GM18507 (cell line): ENCODE measurements at regions not wholly inside any gene's neighbourhood (a gene's known extent, or its start where the extent isn't known, plus 50 kb on each side); places are given as distances from the start of the nearest gene placed in this dataset.

Experiments
- DNase-seq: peaks from one replicate; pipeline ENCODE4 v3.0.0; 2011; ENCODE audit warnings: low read depth; ENCODE audit not compliant: insufficient read length; ENCODE audit errors: extremely low spot score
- FAIRE-seq: peaks from 2 replicates; lab custom pipeline; 2011; peaks lifted over from hg19 to GRCh38; lab: Jason Lieb, UNC

DNA sequence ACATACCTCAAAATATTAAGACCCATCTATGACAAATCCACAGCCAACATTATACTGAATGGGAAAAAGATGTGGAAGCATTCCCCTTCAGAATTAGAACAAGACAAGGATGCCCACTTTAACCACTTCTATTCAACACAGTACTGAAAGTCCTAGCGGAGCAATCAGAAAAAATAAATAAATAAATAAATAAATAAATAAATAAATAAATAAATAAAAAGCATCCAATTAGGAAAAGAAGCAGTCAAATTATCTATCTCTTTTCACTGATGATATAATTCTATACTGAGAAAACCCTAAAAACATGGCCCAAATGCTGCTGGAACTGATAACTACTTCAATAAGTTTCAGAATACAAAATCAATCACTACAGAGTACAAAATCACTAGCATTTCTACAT is 67.5 kb downstream of the PRR32 start:
- FAIRE-seq: no peak
- DNase-seq: no peak

DNA sequence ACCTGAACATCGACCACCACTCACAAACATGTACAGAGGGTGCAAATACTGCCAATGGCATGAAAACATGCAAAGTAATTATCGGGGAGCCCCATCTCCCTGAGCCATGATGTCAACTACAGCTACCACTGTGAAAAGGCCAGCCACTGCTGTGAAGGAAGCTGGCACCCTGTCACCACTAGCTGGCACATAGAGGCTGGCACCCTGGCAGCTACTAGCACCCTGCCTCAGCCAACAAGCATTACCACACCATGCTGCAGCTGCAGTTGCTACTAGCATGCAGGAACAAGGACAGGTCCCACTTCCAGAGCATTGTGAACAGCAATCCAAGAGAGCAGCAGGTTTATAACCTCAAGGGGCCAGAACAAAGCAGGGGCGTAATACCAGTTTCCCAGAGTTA is 81.4 kb downstream of the PRR32 start:
- DNase-seq (no peak), FAIRE-seq (no peak)

DNA sequence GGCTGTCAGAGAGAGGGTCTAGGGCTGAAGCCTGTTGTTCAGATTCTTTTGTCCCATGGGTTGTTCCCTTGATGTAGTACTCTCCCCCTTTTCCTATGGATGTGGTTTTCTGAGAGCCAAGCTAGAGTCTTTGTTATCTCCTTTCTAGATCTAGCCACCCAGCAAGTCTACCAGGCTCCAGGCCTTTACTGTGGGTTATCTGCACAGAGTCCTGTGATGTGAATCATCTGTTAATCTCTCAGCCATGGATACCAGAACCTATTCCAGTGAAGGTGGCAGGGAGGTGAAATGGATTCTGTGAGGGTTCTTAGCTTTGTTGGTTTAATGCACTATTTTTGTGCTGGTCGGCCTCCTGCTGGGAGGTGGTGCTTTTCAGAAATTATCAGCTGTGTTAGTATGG is 109.5 kb downstream of the PRR32 start:
- DNase-seq (no peak), FAIRE-seq (no peak)

DNA sequence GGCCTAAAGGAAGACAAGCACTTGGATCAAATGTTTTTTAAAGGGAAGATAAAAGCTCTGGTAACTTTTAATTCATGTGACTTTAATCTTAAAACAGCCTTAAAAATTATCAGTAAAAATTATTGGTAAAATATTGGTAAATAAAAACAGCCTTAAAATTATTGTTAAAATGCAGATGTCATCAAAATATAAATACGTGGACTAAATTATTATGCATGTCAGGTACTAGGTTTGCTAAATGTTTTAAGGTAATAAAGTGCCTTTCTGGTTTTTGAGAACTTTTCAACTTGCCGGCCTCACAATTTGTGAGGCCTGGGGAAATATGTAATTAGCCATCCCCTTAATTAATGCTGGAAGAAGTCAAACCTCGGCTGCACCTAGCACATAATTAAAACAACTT is 147.7 kb downstream of the PRR32 start:
- FAIRE-seq: no peak
- DNase-seq: no peak

DNA sequence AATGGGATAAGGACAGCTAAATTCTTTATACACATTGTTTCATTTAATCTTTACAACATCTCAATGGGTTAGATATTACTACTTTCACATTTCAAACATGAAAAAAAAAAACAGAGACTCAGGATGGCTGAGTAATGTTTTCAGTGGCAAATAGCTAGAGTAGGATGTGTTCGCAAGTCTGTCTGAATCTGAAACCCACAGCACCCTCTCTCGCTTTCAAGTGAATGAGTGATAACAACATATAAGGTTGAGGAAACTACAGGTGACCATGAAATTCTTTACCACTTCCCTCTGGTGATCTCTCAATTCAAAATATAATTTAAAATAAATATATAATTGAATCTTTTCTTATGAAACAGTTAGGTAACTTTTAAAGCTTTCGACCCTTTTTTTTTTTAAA is 162.6 kb downstream of the PRR32 start:
- no peak for FAIRE-seq
- DNase-seq: no peak

DNA sequence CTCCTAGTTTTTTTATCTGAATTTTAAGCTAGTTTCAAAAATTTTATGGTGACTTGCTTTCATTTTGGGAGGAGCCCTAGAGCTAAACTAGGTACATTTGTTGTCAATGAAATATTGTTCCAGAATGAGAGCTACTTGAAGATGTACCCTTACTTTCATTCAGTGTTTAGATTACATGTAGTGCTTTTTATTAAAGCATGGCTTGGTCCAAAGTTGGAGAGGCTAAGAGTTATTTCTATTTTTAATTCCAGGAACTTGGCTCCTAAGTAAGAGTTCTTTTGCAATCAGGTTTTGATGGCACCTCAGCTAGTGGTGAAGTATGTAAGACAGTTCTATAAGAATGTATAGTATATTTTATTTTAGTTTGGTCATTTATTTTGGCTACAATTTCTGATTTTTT is 165.5 kb downstream of the PRR32 start:
- no peak for DNase-seq
- FAIRE-seq: no peak

DNA sequence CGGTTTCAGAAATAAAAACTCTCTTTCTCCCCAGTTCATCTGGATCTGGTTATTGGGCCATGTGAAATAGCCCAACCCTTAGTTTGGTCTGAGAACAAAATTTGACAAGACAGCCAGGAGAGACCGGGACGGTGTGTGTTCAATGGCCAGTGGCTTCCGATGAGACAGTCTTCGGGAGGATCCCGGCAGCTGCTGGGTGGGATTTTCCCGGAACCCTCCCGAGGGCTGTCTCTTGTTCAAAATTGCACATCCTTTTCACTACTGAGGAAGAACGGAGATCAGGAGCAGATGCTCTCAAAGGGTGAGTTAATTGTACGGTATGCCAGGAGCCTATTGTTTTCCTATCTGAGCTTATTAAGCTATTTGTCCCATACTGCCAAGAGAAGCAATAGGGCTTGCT is 166.5 kb downstream of the PRR32 start:
- no peak for FAIRE-seq

DNA sequence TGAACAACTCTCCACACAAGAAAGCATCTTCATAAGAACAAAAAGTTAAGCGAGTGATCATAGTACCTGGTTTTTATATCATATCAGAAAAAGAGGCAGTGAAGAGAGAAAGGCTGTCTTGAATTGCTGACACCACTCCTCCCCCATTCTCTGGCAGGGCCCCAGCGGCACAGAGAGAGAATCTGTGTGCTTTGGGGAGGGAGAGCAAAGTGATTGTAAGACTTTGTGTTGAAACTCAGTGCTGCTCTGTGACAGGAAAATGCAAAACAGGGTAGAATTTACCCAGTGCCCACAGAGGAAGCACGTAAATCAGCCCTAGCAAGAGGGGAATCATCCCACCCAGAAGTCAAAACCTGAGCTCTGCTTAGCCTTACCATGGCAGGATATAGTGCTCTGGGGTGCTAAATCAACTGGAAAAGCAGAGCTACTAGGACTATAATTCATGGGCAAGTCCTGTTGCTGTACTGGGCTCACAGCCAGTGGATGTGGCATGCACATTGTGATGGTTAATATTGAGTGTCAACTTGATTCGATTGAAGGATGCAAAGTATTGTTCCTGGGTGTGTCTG is 174.6 kb downstream of the PRR32 start:
- FAIRE-seq: no peak
- DNase-seq: no peak

More for the DNA sequence above, 166.5 kb downstream of the PRR32 start:
- no peak for DNase-seq

DNA sequence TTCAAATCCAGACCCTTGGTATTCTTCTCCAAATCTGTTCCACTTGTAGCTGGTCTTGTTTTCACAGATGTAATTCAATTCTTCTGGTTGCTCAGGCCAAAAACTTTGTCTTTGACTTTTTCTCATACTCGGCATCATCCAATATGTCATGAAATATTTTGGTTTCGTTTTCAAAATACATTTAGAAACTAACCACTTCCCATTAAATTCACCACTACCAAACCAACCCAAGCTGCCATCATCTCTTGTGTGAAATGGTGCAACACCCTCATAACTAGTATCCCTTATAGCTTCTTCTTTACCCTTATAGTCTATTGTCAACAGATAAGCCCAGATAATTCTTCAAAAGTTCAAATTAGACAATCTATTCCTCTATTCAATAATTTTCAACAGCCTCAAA is 192.1 kb downstream of the PRR32 start:
- FAIRE-seq: no peak
- no peak for DNase-seq

DNA sequence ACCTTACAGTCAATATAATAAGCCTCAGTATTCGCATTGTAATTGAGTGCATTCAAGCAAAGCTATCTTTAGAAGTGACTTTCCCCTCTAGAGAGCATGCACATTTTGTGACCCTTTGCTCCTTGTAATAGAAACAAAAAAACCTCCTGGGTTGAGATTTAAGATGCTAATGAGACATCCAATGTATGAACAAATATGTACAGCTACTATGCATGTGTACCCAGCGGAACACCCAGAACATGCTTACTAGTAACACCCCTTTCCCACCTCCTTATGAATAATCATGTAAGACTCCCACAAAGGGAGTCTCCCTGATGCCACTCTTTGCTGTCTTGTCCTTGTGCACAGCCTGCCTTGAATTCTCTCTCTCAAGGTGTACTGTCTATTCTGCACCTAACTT is 205.5 kb downstream of the PRR32 start:
- FAIRE-seq: no peak

DNA sequence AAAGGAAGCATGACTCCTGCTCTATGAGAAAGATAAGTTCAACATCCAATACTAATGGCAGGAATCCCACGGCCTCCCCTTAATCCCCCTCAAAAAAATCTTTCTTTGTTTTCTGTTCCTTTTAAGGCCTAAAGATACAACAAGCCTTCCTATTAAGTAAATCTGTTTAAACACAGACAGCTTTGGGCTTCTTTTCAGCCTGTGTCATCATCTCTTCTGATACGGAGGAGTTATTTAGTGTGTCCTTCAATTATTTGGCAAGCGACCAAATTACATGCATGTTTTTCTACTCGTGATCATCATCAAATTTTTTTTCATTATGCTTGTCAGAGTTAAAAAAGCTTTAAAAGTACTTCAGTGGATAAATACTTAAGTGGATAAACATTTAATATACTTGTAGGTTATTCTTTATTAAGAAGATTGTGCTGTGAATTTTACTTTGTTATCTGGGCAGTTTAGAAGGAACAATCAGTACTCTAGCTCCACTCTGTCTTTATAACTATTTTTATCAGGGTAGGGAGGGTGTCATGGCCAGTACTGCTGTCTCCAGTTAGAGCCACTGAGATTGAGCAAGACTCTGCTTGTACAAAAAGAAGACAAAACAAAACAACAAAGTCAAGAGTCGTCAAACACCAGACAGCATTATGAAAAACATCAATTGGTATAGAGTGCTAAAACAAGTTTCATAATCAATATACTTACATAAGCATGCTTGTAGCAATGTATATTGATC is 210.7 kb downstream of the PRR32 start:
- peak; percentile 67 for FAIRE-seq

More for the DNA sequence above, 205.5 kb downstream of the PRR32 start:
- no peak for DNase-seq

DNA sequence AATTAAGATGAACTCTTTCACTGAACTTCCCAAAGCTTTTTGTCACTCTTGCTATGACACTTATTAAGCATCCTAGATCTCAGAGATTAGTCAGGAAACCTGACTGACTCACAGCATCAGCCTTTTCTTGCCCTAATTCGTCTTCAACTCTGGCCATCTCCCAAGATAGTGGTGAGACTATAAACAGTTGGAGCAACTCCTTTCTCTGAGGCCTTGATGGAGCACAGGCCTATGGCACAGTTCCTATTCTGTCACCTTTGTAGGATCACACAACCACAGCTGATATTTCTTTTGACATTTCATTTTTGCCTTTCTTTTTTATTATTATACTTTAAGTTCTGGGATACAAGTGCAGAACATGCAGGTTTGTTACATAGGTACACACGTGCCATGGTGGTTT is 217.6 kb downstream of the PRR32 start:
- no peak for DNase-seq
- FAIRE-seq: no peak

More for the DNA sequence above, 210.7 kb downstream of the PRR32 start:
- DNase-seq: no peak

DNA sequence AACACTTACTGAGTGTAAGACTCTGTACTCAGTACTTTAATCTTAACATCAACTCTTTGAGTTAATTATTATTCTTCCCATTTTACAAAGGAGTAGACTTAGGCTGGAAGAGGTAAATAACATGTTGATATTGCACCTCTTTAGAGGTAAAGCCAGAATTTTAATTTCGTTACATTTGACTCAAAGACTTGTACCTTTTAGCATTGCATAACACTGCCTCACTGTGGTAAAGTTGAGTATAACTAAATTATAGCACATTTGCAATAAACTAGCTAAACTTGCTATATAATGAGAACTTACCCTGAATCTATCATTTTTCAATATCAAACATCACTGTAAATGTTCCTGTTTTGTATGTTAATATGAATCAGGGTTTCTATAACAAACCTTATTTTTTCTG is 218.5 kb downstream of the PRR32 start:
- no peak for FAIRE-seq
- DNase-seq: no peak

DNA sequence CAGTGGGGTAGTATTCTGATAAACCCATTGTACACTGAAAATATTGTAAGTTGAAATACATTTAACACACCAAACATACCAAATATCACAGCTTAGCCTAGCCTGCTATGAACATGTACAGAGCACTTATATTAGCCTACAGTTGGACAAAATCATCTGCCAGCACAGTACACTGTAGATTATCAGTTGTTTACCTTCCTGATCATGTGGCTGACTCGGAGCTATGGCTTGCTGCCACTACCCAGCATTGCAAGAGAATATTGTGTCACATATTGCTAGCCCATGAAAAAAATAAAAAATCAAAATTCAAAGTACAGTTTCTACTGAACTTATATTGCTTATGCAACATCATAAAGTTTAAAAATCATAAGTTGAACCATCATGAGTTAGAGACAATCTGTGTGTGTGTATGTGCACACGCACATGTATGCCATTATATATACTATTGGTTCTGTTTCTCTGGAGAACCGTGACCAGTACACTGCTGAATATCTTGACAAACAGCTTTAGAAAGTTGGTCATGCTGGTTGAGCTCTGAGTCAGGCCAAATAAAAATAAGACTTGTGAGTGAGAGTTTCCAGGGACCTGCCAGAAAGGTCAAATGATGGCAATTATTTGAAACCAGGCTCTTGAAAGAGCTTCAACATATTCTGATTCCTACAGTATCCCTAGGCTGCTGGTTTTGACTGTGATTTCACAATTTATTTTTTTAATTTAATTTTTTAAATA is 238.5 kb downstream of the PRR32 start:
- no peak for FAIRE-seq
- no peak for DNase-seq

DNA sequence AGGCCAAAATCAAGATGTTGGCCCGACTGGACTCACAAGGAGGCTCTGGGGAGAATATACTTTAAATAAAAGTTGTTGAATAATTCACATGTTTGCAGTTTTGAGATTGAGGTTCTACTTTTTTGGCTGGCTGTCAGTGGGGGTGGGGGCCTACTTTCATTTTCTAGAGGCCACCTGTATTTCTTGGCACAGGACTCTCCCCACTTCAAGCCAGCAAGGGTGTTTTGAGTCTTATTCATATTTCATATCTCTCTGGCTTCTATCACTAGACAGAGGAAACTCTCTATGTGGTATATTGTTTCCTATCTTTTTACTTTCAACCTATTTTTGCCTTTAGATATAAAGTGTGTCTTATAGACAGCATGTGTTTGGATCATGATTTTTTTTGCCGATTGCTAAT is 266.4 kb downstream of the PRR32 start:
- FAIRE-seq: no peak
- no peak for DNase-seq

DNA sequence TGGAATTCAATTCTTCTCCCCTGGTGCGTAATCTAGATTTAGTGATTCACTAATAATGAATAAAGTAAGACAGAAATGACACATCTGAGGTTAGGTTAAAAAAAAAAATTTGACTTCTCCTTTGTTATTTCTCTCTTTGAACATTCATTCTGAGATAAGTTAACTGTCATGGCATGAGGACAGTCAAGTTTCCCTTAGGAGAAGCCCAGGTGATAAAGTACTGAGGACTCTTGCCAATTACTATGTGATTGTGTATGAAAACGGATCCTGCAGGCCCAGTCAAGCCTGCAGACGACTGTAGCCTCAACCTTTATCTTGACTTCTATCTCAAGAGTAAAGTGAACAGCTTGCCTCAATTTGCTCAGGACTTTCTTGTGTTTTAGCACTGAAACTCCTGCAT is 293.2 kb downstream of the PRR32 start:
- DNase-seq (no peak), FAIRE-seq (no peak)

DNA sequence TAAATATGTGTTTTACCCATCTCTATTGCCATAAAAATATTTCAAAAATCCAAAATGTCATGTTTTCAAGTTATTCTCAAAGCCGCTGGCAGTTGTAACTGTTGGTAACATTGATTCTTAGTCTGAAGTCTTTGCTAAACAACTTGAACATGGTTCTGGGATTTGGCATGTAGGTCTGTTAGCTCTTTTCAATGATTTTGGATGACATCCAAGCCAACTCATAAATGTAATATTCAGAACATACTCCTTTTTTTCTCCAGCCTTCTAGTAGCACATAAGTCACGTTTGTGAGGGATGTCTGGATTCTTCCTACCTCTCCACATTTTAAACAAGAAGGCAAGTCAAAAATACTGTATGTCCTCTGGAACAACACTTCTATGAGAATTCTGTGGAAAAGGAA is 305.3 kb downstream of the PRR32 start:
- no peak for FAIRE-seq
- DNase-seq: no peak

DNA sequence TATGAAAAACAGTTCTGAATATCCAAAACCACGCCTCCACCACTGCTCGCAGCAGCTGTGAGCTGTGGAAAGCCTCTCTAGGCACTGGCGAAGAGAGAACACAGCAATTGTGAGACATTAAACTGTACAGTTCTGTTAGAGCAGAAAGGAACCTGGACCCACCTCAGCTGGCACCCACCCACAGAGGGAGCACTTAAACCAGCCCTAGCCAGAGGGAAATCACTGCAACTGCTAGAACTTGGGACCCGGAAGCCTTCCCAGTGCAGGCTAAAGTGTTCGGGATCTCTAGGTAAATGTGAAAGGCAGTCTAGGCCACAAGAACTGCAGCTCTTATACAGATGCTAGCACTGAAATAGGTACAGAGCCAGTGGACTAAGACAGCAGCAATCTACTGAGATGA is 308.8 kb downstream of the PRR32 start:
- no peak for FAIRE-seq
- DNase-seq: no peak

DNA sequence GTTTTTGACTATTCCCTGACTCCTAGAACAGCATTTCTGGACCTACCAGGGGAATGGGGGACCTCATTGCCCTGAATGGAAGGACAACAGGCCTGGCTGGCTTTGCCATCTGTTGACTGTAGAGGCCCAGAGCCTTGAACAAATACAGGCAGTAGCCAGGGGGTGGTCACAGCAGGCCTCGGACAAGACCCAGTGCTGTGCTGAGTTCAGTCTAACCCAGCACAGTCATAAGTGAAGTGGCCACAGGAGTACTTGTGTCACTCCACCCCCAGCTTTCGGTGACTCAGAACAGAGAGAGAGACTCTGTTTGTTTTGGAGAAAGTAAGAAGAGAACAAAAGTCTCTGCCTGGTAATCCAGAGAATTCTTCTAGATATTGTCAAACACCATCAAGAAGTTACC is 310.0 kb downstream of the PRR32 start:
- no peak for FAIRE-seq
- no peak for DNase-seq

DNA sequence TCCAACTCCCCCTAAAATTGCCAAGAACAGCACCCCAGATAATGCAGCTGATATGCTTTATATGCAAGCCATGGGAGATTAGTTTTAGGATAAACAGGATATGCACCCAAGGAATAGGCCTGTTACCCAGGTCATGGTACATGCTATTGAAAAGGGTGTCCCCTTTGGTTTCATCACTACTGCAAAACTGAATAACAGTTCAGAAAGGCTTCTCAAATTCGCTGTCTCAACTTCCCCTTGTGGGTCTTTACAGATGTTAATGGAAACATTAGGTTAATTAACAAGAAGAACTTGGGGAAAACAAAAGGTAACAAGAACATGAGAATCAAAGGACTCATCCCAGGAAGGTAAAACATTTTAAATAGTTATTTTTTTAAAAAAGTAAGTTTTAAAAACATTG is 318.7 kb downstream of the PRR32 start:
- no peak for FAIRE-seq

DNA sequence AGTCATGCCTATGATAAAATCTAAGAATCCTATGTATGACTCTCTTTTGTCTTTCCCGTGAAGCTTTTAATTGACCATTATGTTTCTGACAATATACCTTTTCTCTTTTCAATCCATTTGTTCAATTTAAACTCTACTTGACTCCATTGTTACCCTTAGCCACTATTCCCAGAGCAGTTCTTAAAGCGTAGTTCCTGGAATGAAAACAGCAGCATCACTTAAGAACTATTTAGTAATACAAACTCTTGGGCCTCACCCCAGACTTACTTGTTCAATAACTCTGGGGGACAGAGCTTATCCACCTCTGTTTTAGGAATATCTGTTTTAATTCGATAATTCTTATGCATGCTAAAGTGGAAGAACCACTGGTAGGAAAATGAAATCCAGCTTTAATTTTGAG is 358.4 kb downstream of the PRR32 start:
- FAIRE-seq (no peak), DNase-seq (no peak)

More for the DNA sequence above, 318.7 kb downstream of the PRR32 start:
- no peak for DNase-seq
